ENCODE measurements at regions not wholly inside any gene's neighbourhood (a gene's known extent, or its start where the extent isn't known, plus 50 kb on each side); places are given as distances from the start of the nearest gene placed in this dataset.
"Not testable (repeated sequence)": the region's sequence is repeated elsewhere in the genome, so short reads cannot be mapped to it uniquely, and the experiment has no call there.

- DNase-seq (ENCODE audit: low read depth); H2AFZ ChIP-seq (ENCODE audit: low read depth, low read length); H3K4me3 ChIP-seq (ENCODE audit: insufficient read depth, low read depth, low read length); H3K27me3 Mint-ChIP-seq (ENCODE audit: low read depth, unreplicated experiment); H3K9ac ChIP-seq (ENCODE audit: low read length); H3K9me3 ChIP-seq (ENCODE audit: insufficient read depth, low read depth, low read length); H3K27me3 ChIP-seq (ENCODE audit: insufficient read depth, low read length); H3K4me3 Mint-ChIP-seq (ENCODE audit: unreplicated experiment); FAIRE-seq; H3K9me3 Mint-ChIP-seq (ENCODE audit: unreplicated experiment); H3K36me3 Mint-ChIP-seq (ENCODE audit: low read depth, unreplicated experiment); H3K36me3 ChIP-seq (ENCODE audit: insufficient read depth, low read length); H3K4me1 ChIP-seq (ENCODE audit: insufficient read depth, low read length); H3K27ac ChIP-seq (ENCODE audit: low read depth, low read length); H3K27ac Mint-ChIP-seq (ENCODE audit: unreplicated experiment); H3K4me2 ChIP-seq (ENCODE audit: low read length): not testable (repeated sequence)
- Histone ChIP-seq H4K20me1 (ENCODE audit: insufficient read depth, low read length) (peaks cover 34% of the 10 kb centered on the region), H3K79me2 (ENCODE audit: insufficient read depth, low read length) (peaks cover 61% of the 10 kb centered on the region)
- H3K4me1 Mint-ChIP-seq (ENCODE audit: low read depth, unreplicated experiment), result peaks cover 12% of the 10 kb centered on the region
Observed at GRCh38 chr16:29600111-29601000, 62.7 kb upstream of the SPN start.

GRCh38 chr16:29602247-29602625, 60.8 kb upstream of the SPN start:
- H3K27ac ChIP-seq (ENCODE audit: low read depth, low read length); FAIRE-seq; H2AFZ ChIP-seq (ENCODE audit: low read depth, low read length); H3K4me3 Mint-ChIP-seq (ENCODE audit: unreplicated experiment); H3K36me3 Mint-ChIP-seq (ENCODE audit: low read depth, unreplicated experiment); H3K4me2 ChIP-seq (ENCODE audit: low read length); H3K4me3 ChIP-seq (ENCODE audit: insufficient read depth, low read depth, low read length); H3K4me1 ChIP-seq (ENCODE audit: insufficient read depth, low read length); DNase-seq (ENCODE audit: low read depth); H3K9ac ChIP-seq (ENCODE audit: low read length); H3K9me3 ChIP-seq (ENCODE audit: insufficient read depth, low read depth, low read length); H3K27ac Mint-ChIP-seq (ENCODE audit: unreplicated experiment); H3K9me3 Mint-ChIP-seq (ENCODE audit: unreplicated experiment); H3K27me3 Mint-ChIP-seq (ENCODE audit: low read depth, unreplicated experiment); H3K27me3 ChIP-seq (ENCODE audit: insufficient read depth, low read length); H3K36me3 ChIP-seq (ENCODE audit: insufficient read depth, low read length): not testable (repeated sequence)
- H3K4me1 Mint-ChIP-seq (ENCODE audit: low read depth, unreplicated experiment), result peaks cover 15% of the 10 kb centered on the region
- Histone ChIP-seq H4K20me1 (ENCODE audit: insufficient read depth, low read length) (peaks cover 39% of the 10 kb centered on the region), H3K79me2 (ENCODE audit: insufficient read depth, low read length) (peaks cover 69% of the 10 kb centered on the region)

DNA sequence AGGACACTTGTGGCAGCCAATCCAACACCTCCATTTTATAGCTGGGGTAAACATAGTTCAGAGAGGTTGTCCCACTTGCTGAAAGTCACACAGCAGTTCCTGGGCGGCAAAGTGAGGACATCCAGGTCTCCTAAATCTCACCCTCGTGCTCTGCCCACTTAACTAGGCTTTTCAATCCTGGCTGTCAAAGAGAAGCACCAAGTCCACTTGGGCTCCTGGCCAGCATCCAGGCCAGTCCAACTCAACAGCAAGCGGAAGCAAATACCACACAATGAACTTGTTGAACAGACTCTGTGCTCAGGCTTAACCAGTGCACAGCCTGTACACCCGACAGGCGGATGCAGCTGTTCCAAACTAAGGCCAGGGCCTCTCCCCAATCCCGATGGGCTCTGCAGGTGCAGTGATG, 60.4 kb upstream of the SPN start:
- DNase-seq (ENCODE audit: low read depth); FAIRE-seq: not testable (repeated sequence)
- peaks cover 15% of the 10 kb centered on the region for H3K4me1 Mint-ChIP-seq (ENCODE audit: low read depth, unreplicated experiment)

DNA sequence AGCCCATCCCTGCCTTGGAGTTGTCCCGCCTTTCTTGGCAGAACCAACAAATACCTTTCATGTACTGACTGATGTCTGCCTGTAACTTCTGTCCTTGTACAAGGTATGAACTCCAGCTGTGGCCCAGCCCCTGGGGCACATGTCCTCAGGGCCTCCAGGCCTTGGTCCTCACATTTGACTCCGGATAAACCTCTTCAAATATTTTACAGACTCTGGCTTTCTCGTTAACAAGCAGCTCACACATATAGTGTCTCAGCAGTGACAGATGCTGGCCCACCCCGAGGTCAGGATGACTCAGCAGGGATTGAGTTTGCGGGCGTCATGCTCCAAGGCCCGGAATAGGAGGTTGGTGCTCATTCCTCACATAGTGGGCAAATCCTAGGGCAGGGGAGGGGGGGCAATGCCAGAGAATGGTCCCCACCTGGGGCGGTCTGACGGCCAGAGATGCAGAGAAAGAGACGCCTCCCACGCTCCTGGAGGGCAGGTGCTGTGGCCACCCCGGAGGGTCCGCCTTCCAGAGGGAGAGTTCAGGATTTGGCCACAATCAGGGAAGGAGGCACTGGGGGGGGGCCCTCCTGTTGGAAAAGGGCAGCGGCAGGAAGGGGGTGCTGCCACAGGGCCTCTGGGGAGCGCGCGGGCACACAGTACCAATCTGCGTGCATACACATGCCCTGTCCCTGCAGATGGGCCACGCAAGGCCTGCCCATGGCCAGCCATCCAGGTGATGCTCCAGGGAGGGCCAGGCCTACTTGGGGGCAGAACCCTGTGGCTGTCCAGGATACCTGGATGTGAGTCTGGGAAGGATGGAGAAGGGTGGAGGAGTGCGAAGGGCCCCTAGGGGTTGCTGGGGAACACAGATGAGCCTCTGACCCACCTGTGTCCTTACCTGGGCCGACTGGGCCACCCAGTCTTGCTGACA, 58.2 kb upstream of the SPN start:
- H3K9me3 Mint-ChIP-seq (ENCODE audit: unreplicated experiment); H3K27me3 Mint-ChIP-seq (ENCODE audit: low read depth, unreplicated experiment); H3K36me3 Mint-ChIP-seq (ENCODE audit: low read depth, unreplicated experiment); H3K9ac ChIP-seq (ENCODE audit: low read length); H3K27me3 ChIP-seq (ENCODE audit: insufficient read depth, low read length); H2AFZ ChIP-seq (ENCODE audit: low read depth, low read length); H3K36me3 ChIP-seq (ENCODE audit: insufficient read depth, low read length); H3K4me3 Mint-ChIP-seq (ENCODE audit: unreplicated experiment); H3K4me1 ChIP-seq (ENCODE audit: insufficient read depth, low read length); H3K9me3 ChIP-seq (ENCODE audit: insufficient read depth, low read depth, low read length); FAIRE-seq; H3K4me3 ChIP-seq (ENCODE audit: insufficient read depth, low read depth, low read length): not testable (repeated sequence)
- H3K79me2 ChIP-seq (ENCODE audit: insufficient read depth, low read length), result peaks cover 78% of the 10 kb centered on the region
- DNase-seq (ENCODE audit: low read depth), result peak; percentile 70
- peak overlapping the region; percentile 47 for H3K27ac ChIP-seq (ENCODE audit: low read depth, low read length)
- Mint-ChIP-seq H3K4me1 (ENCODE audit: low read depth, unreplicated experiment) (peaks cover 16% of the 10 kb centered on the region), H3K27ac (ENCODE audit: unreplicated experiment) (peak overlapping the region; percentile 97)
- peaks cover 42% of the 10 kb centered on the region for H4K20me1 ChIP-seq (ENCODE audit: insufficient read depth, low read length)
- peak overlapping the region; percentile 59 for H3K4me2 ChIP-seq (ENCODE audit: low read length)

More for the DNA sequence above, 60.4 kb upstream of the SPN start:
- H3K27ac ChIP-seq (ENCODE audit: low read depth, low read length); H3K27me3 Mint-ChIP-seq (ENCODE audit: low read depth, unreplicated experiment); H3K4me2 ChIP-seq (ENCODE audit: low read length); H3K9me3 Mint-ChIP-seq (ENCODE audit: unreplicated experiment); H3K9ac ChIP-seq (ENCODE audit: low read length); H3K27ac Mint-ChIP-seq (ENCODE audit: unreplicated experiment); H3K9me3 ChIP-seq (ENCODE audit: insufficient read depth, low read depth, low read length); H3K4me3 ChIP-seq (ENCODE audit: insufficient read depth, low read depth, low read length); H2AFZ ChIP-seq (ENCODE audit: low read depth, low read length); H3K36me3 Mint-ChIP-seq (ENCODE audit: low read depth, unreplicated experiment); H3K4me3 Mint-ChIP-seq (ENCODE audit: unreplicated experiment); H3K4me1 ChIP-seq (ENCODE audit: insufficient read depth, low read length); H3K27me3 ChIP-seq (ENCODE audit: insufficient read depth, low read length); H3K36me3 ChIP-seq (ENCODE audit: insufficient read depth, low read length): not testable (repeated sequence)
- H3K79me2 ChIP-seq (ENCODE audit: insufficient read depth, low read length), result peaks cover 73% of the 10 kb centered on the region
- peaks cover 42% of the 10 kb centered on the region for H4K20me1 ChIP-seq (ENCODE audit: insufficient read depth, low read length)

GRCh38 chr16:29605593-29606205, 57.3 kb upstream of the SPN start:
- not testable (repeated sequence) for H2AFZ ChIP-seq (ENCODE audit: low read depth, low read length); H3K4me3 Mint-ChIP-seq (ENCODE audit: unreplicated experiment); H3K36me3 Mint-ChIP-seq (ENCODE audit: low read depth, unreplicated experiment); H3K27ac ChIP-seq (ENCODE audit: low read depth, low read length); H3K36me3 ChIP-seq (ENCODE audit: insufficient read depth, low read length); H3K4me2 ChIP-seq (ENCODE audit: low read length); H3K27me3 Mint-ChIP-seq (ENCODE audit: low read depth, unreplicated experiment); H3K4me1 ChIP-seq (ENCODE audit: insufficient read depth, low read length); H3K9ac ChIP-seq (ENCODE audit: low read length); H3K27me3 ChIP-seq (ENCODE audit: insufficient read depth, low read length); H3K4me3 ChIP-seq (ENCODE audit: insufficient read depth, low read depth, low read length); FAIRE-seq; H3K9me3 ChIP-seq (ENCODE audit: insufficient read depth, low read depth, low read length); DNase-seq (ENCODE audit: low read depth); H3K27ac Mint-ChIP-seq (ENCODE audit: unreplicated experiment); H3K9me3 Mint-ChIP-seq (ENCODE audit: unreplicated experiment)
- H4K20me1 ChIP-seq (ENCODE audit: insufficient read depth, low read length), result peaks cover 37% of the 10 kb centered on the region
- peaks cover 16% of the 10 kb centered on the region for H3K4me1 Mint-ChIP-seq (ENCODE audit: low read depth, unreplicated experiment)
- peaks cover 75% of the 10 kb centered on the region for H3K79me2 ChIP-seq (ENCODE audit: insufficient read depth, low read length)

All from astrocyte (in vitro differentiated cells and primary cell).